Ramos (cell line): ENCODE measurements at regions not wholly inside any gene's neighbourhood (a gene's known extent, or its start where the extent isn't known, plus 50 kb on each side); places are given as distances from the start of the nearest gene placed in this dataset.
"Not testable (repeated sequence)": the region's sequence is repeated elsewhere in the genome, so short reads cannot be mapped to it uniquely, and the experiment has no call there.

Experiments used
- in situ Hi-C: fragments of 300-500 bp; cut with MboI; formaldehyde crosslinking; loops from one replicate; pipeline ENCODE4 v1.14.3; 2022; ENCODE audit warnings: low sequenced_read_pairs; ENCODE audit not compliant: unreplicated experiment

GRCh38 chr6:18527836-18528743, 140.9 kb downstream of the RNF144B start:
- in situ Hi-C loops, result no loop called here

- in situ Hi-C loops, result no loop called here
Observed at GRCh38 chr6:18530201-18530600, 143.1 kb downstream of the RNF144B start.

- in situ Hi-C loops, result no loop called here
Observed at GRCh38 chr6:18532139-18532538, 145.0 kb downstream of the RNF144B start.

- in situ Hi-C loops, result no loop called here
Observed at GRCh38 chr6:18533793-18534192, 146.6 kb downstream of the RNF144B start.

GRCh38 chr6:18536591-18537055, 149.5 kb downstream of the RNF144B start:
- in situ Hi-C loops, result no loop called here

- in situ Hi-C loops, result no loop called here
Observed at GRCh38 chr6:18538315-18538714, 151.2 kb downstream of the RNF144B start.

- in situ Hi-C loops, result no loop called here
Observed at GRCh38 chr6:18543051-18543450, 155.9 kb downstream of the RNF144B start.

GRCh38 chr6:18545142-18545541, 158.0 kb downstream of the RNF144B start:
- in situ Hi-C loops, result not testable (repeated sequence)

- in situ Hi-C loops, result no loop called here
Observed at GRCh38 chr6:18545726-18546125, 158.6 kb downstream of the RNF144B start.

GRCh38 chr6:18550119-18550518, 163.0 kb downstream of the RNF144B start:
- in situ Hi-C loops, result no loop called here

- in situ Hi-C loops, result no loop called here
Observed at GRCh38 chr6:18551228-18551627, 164.1 kb downstream of the RNF144B start.

GRCh38 chr6:18555750-18556149, 168.6 kb downstream of the RNF144B start:
- in situ Hi-C loops, result no loop called here

- in situ Hi-C loops, result no loop called here
Observed at GRCh38 chr6:18561037-18561750, 174.0 kb downstream of the RNF144B start.

- in situ Hi-C loops, result no loop called here
Observed at GRCh38 chr6:18562726-18563125, 175.6 kb downstream of the RNF144B start.

- in situ Hi-C loops, result no loop called here
Observed at GRCh38 chr6:18564775-18565174, 177.6 kb downstream of the RNF144B start.

GRCh38 chr6:18565231-18565630, 178.1 kb downstream of the RNF144B start:
- in situ Hi-C loops, result no loop called here

GRCh38 chr6:18567380-18567779, 180.2 kb downstream of the RNF144B start:
- in situ Hi-C loops, result no loop called here

GRCh38 chr6:18577491-18577890, 190.3 kb downstream of the RNF144B start:
- in situ Hi-C loops, result no loop called here

- in situ Hi-C loops, result no loop called here
Observed at GRCh38 chr6:18579166-18579565, 192.0 kb downstream of the RNF144B start.

GRCh38 chr6:18579869-18580268, 192.7 kb downstream of the RNF144B start:
- in situ Hi-C loops, result no loop called here

GRCh38 chr6:18584372-18584771, 197.2 kb downstream of the RNF144B start:
- in situ Hi-C loops, result no loop called here
